ENCODE measurements at regions not wholly inside any gene's neighbourhood (a gene's known extent, or its start where the extent isn't known, plus 50 kb on each side); places are given as distances from the start of the nearest gene placed in this dataset.

DNA sequence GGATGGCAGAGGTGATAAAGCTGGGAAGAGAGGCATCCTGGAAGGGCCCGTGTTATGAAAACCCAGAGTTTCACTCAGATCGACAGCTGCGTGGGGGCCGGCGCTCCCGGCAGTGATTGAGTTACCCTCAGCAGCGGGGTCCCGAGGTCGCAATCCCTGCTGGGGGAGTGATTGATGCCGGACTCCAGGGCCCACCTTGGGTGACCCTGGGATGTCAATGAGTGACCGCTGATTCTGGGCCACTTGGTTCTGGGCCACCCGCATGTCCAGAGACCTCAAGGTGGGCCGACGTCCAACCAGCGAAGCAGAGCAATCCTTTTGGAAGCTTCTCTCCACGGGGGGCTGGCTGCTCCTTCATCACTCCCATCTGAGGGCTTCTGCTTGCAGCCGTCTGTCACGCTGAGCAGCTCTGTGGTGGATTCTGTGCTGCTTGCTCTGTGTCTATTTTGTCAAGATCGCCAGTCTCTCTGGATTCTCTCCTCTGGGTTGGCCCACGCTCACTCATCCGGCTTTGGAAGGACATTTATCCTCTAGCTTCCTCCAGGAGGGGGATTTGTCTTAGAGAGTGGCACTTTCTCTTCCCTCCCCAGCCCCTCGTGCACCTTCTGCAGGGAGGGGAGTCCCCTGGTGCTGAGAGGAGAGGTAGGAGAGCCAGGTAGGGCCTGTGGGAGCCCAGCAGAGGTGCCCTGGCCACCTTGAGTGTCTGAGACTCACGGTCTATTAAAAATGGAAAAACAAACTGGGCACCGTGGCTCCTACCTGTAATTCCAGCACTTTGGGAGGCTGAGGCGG is 110.9 kb upstream of the C1orf174 start:
- TF ChIP-seq, protein P1, sequence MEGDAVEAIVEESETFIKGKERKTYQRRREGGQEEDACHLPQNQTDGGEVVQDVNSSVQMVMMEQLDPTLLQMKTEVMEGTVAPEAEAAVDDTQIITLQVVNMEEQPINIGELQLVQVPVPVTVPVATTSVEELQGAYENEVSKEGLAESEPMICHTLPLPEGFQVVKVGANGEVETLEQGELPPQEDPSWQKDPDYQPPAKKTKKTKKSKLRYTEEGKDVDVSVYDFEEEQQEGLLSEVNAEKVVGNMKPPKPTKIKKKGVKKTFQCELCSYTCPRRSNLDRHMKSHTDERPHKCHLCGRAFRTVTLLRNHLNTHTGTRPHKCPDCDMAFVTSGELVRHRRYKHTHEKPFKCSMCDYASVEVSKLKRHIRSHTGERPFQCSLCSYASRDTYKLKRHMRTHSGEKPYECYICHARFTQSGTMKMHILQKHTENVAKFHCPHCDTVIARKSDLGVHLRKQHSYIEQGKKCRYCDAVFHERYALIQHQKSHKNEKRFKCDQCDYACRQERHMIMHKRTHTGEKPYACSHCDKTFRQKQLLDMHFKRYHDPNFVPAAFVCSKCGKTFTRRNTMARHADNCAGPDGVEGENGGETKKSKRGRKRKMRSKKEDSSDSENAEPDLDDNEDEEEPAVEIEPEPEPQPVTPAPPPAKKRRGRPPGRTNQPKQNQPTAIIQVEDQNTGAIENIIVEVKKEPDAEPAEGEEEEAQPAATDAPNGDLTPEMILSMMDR (IDR thresholded peaks at IDR 0.05), result no peak
- TF ChIP-seq, protein P2, sequence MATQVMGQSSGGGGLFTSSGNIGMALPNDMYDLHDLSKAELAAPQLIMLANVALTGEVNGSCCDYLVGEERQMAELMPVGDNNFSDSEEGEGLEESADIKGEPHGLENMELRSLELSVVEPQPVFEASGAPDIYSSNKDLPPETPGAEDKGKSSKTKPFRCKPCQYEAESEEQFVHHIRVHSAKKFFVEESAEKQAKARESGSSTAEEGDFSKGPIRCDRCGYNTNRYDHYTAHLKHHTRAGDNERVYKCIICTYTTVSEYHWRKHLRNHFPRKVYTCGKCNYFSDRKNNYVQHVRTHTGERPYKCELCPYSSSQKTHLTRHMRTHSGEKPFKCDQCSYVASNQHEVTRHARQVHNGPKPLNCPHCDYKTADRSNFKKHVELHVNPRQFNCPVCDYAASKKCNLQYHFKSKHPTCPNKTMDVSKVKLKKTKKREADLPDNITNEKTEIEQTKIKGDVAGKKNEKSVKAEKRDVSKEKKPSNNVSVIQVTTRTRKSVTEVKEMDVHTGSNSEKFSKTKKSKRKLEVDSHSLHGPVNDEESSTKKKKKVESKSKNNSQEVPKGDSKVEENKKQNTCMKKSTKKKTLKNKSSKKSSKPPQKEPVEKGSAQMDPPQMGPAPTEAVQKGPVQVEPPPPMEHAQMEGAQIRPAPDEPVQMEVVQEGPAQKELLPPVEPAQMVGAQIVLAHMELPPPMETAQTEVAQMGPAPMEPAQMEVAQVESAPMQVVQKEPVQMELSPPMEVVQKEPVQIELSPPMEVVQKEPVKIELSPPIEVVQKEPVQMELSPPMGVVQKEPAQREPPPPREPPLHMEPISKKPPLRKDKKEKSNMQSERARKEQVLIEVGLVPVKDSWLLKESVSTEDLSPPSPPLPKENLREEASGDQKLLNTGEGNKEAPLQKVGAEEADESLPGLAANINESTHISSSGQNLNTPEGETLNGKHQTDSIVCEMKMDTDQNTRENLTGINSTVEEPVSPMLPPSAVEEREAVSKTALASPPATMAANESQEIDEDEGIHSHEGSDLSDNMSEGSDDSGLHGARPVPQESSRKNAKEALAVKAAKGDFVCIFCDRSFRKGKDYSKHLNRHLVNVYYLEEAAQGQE (IDR thresholded peaks at IDR 0.05; ENCODE audit: insufficient read depth in 1 of 2, low read depth in 2 of 2, low read length in 1 of 2), result no peak
- no peak for TF ChIP-seq POLR2AphosphoS5 (IDR thresholded peaks at IDR 0.05; ENCODE audit: low read depth, low read length)
- no peak for TF ChIP-seq SIN3A (IDR thresholded peaks at IDR 0.05; ENCODE audit: borderline replicate concordance, insufficient read depth, low read depth, low read length)

Measured in Panc1 (cell line).